Neural crest cell (in vitro differentiated cells): ENCODE measurements at regions not wholly inside any gene's neighbourhood (a gene's known extent, or its start where the extent isn't known, plus 50 kb on each side); places are given as distances from the start of the nearest gene placed in this dataset.

ENCODE experiments used
- DNase-seq: peaks from one replicate; pipeline ENCODE4 v3.0.0; 2021; ENCODE audit warnings: low read depth, mixed read lengths, low spot score
- H3K27ac Mint-ChIP-seq: one replicate; pipeline ENCODE4 v1.8.0; 2021; ENCODE audit warnings: mild to moderate bottlenecking, mixed read lengths; ENCODE audit not compliant: unreplicated experiment
- H3K27me3 Mint-ChIP-seq: 2 replicates; pipeline ENCODE4 v1.8.0; 2021; ENCODE audit warnings: low read depth, mild to moderate bottlenecking, mixed read lengths
- H3K36me3 Mint-ChIP-seq: 2 replicates; pipeline ENCODE4 v1.8.0; 2021; ENCODE audit warnings: low read depth, mild to moderate bottlenecking, mixed read lengths
- H3K4me1 Mint-ChIP-seq: 2 replicates; pipeline ENCODE4 v1.8.0; 2021; ENCODE audit warnings: mixed read lengths
- H3K4me3 Mint-ChIP-seq: one replicate; pipeline ENCODE4 v1.8.0; 2021; ENCODE audit warnings: mild to moderate bottlenecking, mixed read lengths
- H3K9me3 Mint-ChIP-seq: 2 replicates; pipeline ENCODE4 v1.8.0; 2021; ENCODE audit warnings: mixed read lengths
- CTCF ChIP-seq: fragments of 200-600 bp; sonication (generic); conservative IDR thresholded peaks from 2 replicates; pipeline ENCODE4 v1.5.0; 2021; ENCODE audit warnings: antibody characterized with exemption, mild to moderate bottlenecking

- Mint-ChIP-seq H3K27ac (no peak overlapping the region), H3K4me1 (peaks cover 8% of the 10 kb centered on the region), H3K9me3 (no peaks in the 10 kb centered on the region), H3K27me3 (no peaks in the 10 kb centered on the region), H3K36me3 (no peaks in the 10 kb centered on the region), H3K4me3 (no peak overlapping the region)
- no peak for DNase-seq
- no peak for TF ChIP-seq CTCF
Observed at GRCh38 chr4:44118971-44119680, 329.5 kb downstream of the KCTD8 start.

GRCh38 chr4:44120646-44121045 lies 328.0 kb downstream of the KCTD8 start:
- H3K27ac Mint-ChIP-seq, result no peak overlapping the region
- H3K9me3 Mint-ChIP-seq, result no peaks in the 10 kb centered on the region
- no peak overlapping the region for H3K4me3 Mint-ChIP-seq
- no peak for DNase-seq
- peaks cover 8% of the 10 kb centered on the region for H3K4me1 Mint-ChIP-seq
- no peak for TF ChIP-seq CTCF
- no peaks in the 10 kb centered on the region for H3K36me3 Mint-ChIP-seq
- H3K27me3 Mint-ChIP-seq, result no peaks in the 10 kb centered on the region

DNA sequence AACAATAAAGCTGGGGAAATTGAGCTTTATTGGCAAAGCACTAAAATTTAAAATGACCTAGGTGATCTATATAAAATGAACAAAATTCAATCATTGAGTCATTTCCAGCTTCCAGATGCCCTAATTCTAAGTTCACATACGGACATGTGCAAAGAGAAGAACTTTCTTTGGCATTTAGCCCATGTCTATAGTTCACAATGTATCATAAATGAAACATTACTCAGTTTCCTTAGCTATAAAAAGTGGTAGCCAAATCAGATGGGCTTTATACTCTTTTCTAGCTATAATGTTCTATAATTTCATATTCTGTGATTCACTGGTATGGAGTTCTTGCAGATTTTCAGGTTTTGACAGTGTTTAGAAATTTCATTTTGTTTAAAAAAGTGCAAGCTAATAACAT lies 327.4 kb downstream of the KCTD8 start:
- no peak overlapping the region for H3K27ac Mint-ChIP-seq
- no peak for TF ChIP-seq CTCF
- no peaks in the 10 kb centered on the region for H3K9me3 Mint-ChIP-seq
- no peak overlapping the region for H3K4me3 Mint-ChIP-seq
- H3K27me3 Mint-ChIP-seq, result no peaks in the 10 kb centered on the region
- H3K4me1 Mint-ChIP-seq, result peaks cover 8% of the 10 kb centered on the region
- DNase-seq, result no peak
- H3K36me3 Mint-ChIP-seq, result no peaks in the 10 kb centered on the region
